ENCODE measurements at regions not wholly inside any gene's neighbourhood (a gene's known extent, or its start where the extent isn't known, plus 50 kb on each side); places are given as distances from the start of the nearest gene placed in this dataset.
"Not testable (repeated sequence)": the region's sequence is repeated elsewhere in the genome, so short reads cannot be mapped to it uniquely, and the experiment has no call there.

GRCh38 chr3:35394905-35395304, 244.4 kb upstream of the ARPP21 start:
- DNase-seq (ENCODE audit: low read depth in 4 of 4, low spot score in 2 of 4) = no peak

- no peak for DNase-seq (ENCODE audit: low read depth in 4 of 4, low spot score in 2 of 4)
Observed at GRCh38 chr3:35401671-35402070, 237.7 kb upstream of the ARPP21 start.

- DNase-seq (ENCODE audit: low read depth in 4 of 4, low spot score in 2 of 4) = no peak
Observed at GRCh38 chr3:35404571-35404970, 234.8 kb upstream of the ARPP21 start.

- no peak for DNase-seq (ENCODE audit: low read depth in 4 of 4, low spot score in 2 of 4)
Observed at GRCh38 chr3:35408882-35409281, 230.4 kb upstream of the ARPP21 start.

GRCh38 chr3:35409991-35410390, 229.3 kb upstream of the ARPP21 start:
- no peak for DNase-seq (ENCODE audit: low read depth in 4 of 4, low spot score in 2 of 4)

GRCh38 chr3:35413483-35413882, 225.8 kb upstream of the ARPP21 start:
- no peak for DNase-seq (ENCODE audit: low read depth in 4 of 4, low spot score in 2 of 4)

GRCh38 chr3:35417080-35417479, 222.2 kb upstream of the ARPP21 start:
- no peak for DNase-seq (ENCODE audit: low read depth in 4 of 4, low spot score in 2 of 4)

- DNase-seq (ENCODE audit: low read depth in 4 of 4, low spot score in 2 of 4) = no peak
Observed at GRCh38 chr3:35422101-35422500, 217.2 kb upstream of the ARPP21 start.

- DNase-seq (ENCODE audit: low read depth in 4 of 4, low spot score in 2 of 4) = no peak
Observed at GRCh38 chr3:35422836-35423601, 216.3 kb upstream of the ARPP21 start.

- DNase-seq (ENCODE audit: low read depth in 4 of 4, low spot score in 2 of 4) = no peak
Observed at GRCh38 chr3:35426366-35426958, 212.9 kb upstream of the ARPP21 start.

- no peak for DNase-seq (ENCODE audit: low read depth in 4 of 4, low spot score in 2 of 4)
Observed at GRCh38 chr3:35437381-35437780, 201.9 kb upstream of the ARPP21 start.

GRCh38 chr3:35438101-35438500, 201.2 kb upstream of the ARPP21 start:
- no peak for DNase-seq (ENCODE audit: low read depth in 4 of 4, low spot score in 2 of 4)

- DNase-seq (ENCODE audit: low read depth in 4 of 4, low spot score in 2 of 4) = no peak
Observed at GRCh38 chr3:35439663-35440062, 199.7 kb upstream of the ARPP21 start.

- DNase-seq (ENCODE audit: low read depth in 4 of 4, low spot score in 2 of 4) = no peak
Observed at GRCh38 chr3:35440826-35441225, 198.5 kb upstream of the ARPP21 start.

GRCh38 chr3:35446896-35447295, 192.4 kb upstream of the ARPP21 start:
- no peak for DNase-seq (ENCODE audit: low read depth in 4 of 4, low spot score in 2 of 4)

- no peak for DNase-seq (ENCODE audit: low read depth in 4 of 4, low spot score in 2 of 4)
Observed at GRCh38 chr3:35448121-35448520, 191.2 kb upstream of the ARPP21 start.

- no peak for DNase-seq (ENCODE audit: low read depth in 4 of 4, low spot score in 2 of 4)
Observed at GRCh38 chr3:35448681-35449080, 190.6 kb upstream of the ARPP21 start.

GRCh38 chr3:35454819-35455218, 184.5 kb upstream of the ARPP21 start:
- DNase-seq (ENCODE audit: low read depth in 4 of 4, low spot score in 2 of 4) = not testable (repeated sequence)

GRCh38 chr3:35473956-35474355, 165.4 kb upstream of the ARPP21 start:
- DNase-seq (ENCODE audit: low read depth in 4 of 4, low spot score in 2 of 4) = no peak

- not testable (repeated sequence) for DNase-seq (ENCODE audit: low read depth in 4 of 4, low spot score in 2 of 4)
Observed at GRCh38 chr3:35482566-35482965, 156.8 kb upstream of the ARPP21 start.

GRCh38 chr3:35483131-35483530, 156.2 kb upstream of the ARPP21 start:
- no peak for DNase-seq (ENCODE audit: low read depth in 4 of 4, low spot score in 2 of 4)

GRCh38 chr3:35484929-35485530, 154.3 kb upstream of the ARPP21 start:
- DNase-seq (ENCODE audit: low read depth in 4 of 4, low spot score in 2 of 4) = no peak

Measured in left renal cortex interstitium (tissue), 4 donors.